Prostate gland (tissue), 2 donors: ENCODE measurements at regions not wholly inside any gene's neighbourhood (a gene's known extent, or its start where the extent isn't known, plus 50 kb on each side); places are given as distances from the start of the nearest gene placed in this dataset.

Source experiments
- DNase-seq: peaks from one replicate; pipeline ENCODE4 v3.0.0-alpha.2; 2019; ENCODE audit warnings: low spot score
- H3K27ac ChIP-seq, 2 donors: fragments of 200-600 bp; sonication (generic); 2 replicates each; pipeline ENCODE4 v1.5.1; 2017 to 2019
- H3K27me3 ChIP-seq: fragments of 200-600 bp; sonication (generic); replicated peaks from 2 replicates; pipeline ENCODE4 v1.5.1; 2019; ENCODE audit not compliant: insufficient read depth
- H3K36me3 ChIP-seq, 2 donors: fragments of 200-600 bp; sonication (generic); 1 replicate in 1 of 2; 2 replicates in 1 of 2; pipeline versions ENCODE4 v1.5.1 to v1.8.1; 2017 to 2019
- H3K4me1 ChIP-seq: fragments of 200-600 bp; sonication (generic); replicated peaks from 2 replicates; pipeline ENCODE4 v1.5.1; 2019
- H3K4me3 ChIP-seq, 2 donors: fragments of 200-600 bp; sonication (generic); 2 replicates each; pipeline ENCODE4 v1.5.1; 2017 to 2019
- H3K9me3 ChIP-seq: fragments of 200-600 bp; sonication (generic); 2 replicates; pipeline ENCODE4 v1.5.1; 2017
- CTCF ChIP-seq, 4 experiments: fragments of 200-600 bp in 2 of 4; fragments of 450-650 bp in 2 of 4; sonication (generic) in 2 of 4; IDR thresholded peaks; 1 replicate in 3 of 4; 2 replicates in 1 of 4; pipeline ENCODE4 v1.5.1; 2016 to 2019; ENCODE audit warnings: antibody characterized with exemption in 4 of 4, mild to moderate bottlenecking in 2 of 4, moderate library complexity in 2 of 4
- POLR2A ChIP-seq: fragments of 450-650 bp; IDR thresholded peaks from one replicate; pipeline ENCODE4 v1.6.1; 2016; ENCODE audit warnings: antibody characterized with exemption, mild to moderate bottlenecking
- POLR2AphosphoS5 ChIP-seq: sonication (generic); formaldehyde crosslinking; IDR thresholded peaks from one replicate; pipeline ENCODE4 v1.6.1; 2017; ENCODE audit warnings: antibody characterized with exemption
- WGBS: methylation state at CpG from one replicate; pipeline ENCODE4 v1.1.5; 2018; 5-methylcytosine and 5-hydroxymethylcytosine counted together
- intact Hi-C: fragments of 100-400 bp; cut with DNase I; formaldehyde crosslinking; loops from one replicate; pipeline ENCODE4 v1.14.2; 2022

- intact Hi-C loops: no loop called here
- Histone ChIP-seq H3K9me3 (no peaks in the 10 kb centered on the region), H3K27ac (no peak overlapping the region), H3K36me3 (no peaks in the 10 kb centered on the region), H3K4me1 (no peaks in the 10 kb centered on the region), H3K27me3 (no peaks in the 10 kb centered on the region), H3K4me3 (no peak overlapping the region)
- DNase-seq: no peak
- TF ChIP-seq POLR2AphosphoS5 (no peak), POLR2A (no peak), CTCF (IDR thresholded peaks at IDR 0.05) (no peak)
- WGBS: 85% methylated on average over 3 of the region's 3 CpGs
Measured at GRCh38 chr12:113655479-113655878, 183.8 kb upstream of the LHX5 start.

- no peak for DNase-seq
- WGBS: 71% methylated on average over 3 of the region's 3 CpGs
Measured at GRCh38 chr12:113651662-113652061, 180.0 kb upstream of the LHX5 start.

GRCh38 chr12:113650476-113650875 is 178.8 kb upstream of the LHX5 start:
- no peak for DNase-seq
- Histone ChIP-seq H3K4me1 (no peaks in the 10 kb centered on the region), H3K4me3 (no peak overlapping the region)

More at GRCh38 chr12:113651662-113652061, 180.0 kb upstream of the LHX5 start:
- no peak overlapping the region for H3K4me3 ChIP-seq
- H3K27ac ChIP-seq: no peak overlapping the region
- no peaks in the 10 kb centered on the region for H3K27me3 ChIP-seq
- intact Hi-C loops: no loop called here
- H3K9me3 ChIP-seq: no peaks in the 10 kb centered on the region
- TF ChIP-seq CTCF (IDR thresholded peaks at IDR 0.05) (no peak), POLR2A (no peak), POLR2AphosphoS5 (no peak)
- H3K4me1 ChIP-seq: no peaks in the 10 kb centered on the region
- H3K36me3 ChIP-seq: no peaks in the 10 kb centered on the region

GRCh38 chr12:113649256-113649830 is 177.7 kb upstream of the LHX5 start:
- no peak for TF ChIP-seq POLR2AphosphoS5
- TF ChIP-seq POLR2A: no peak
- no peak for TF ChIP-seq CTCF (IDR thresholded peaks at IDR 0.05)
- Histone ChIP-seq H3K36me3 (no peaks in the 10 kb centered on the region), H3K4me3 (no peak overlapping the region), H3K27ac (no peak overlapping the region), H3K4me1 (no peaks in the 10 kb centered on the region), H3K9me3 (no peaks in the 10 kb centered on the region), H3K27me3 (peaks cover 2% of the 10 kb centered on the region)
- intact Hi-C loops: no loop called here
- 57% methylated on average over 20 of the region's 20 CpGs for WGBS
- DNase-seq: no peak

More at GRCh38 chr12:113650476-113650875, 178.8 kb upstream of the LHX5 start:
- no peaks in the 10 kb centered on the region for H3K9me3 ChIP-seq
- H3K27ac ChIP-seq: no peak overlapping the region
- intact Hi-C loops: no loop called here
- WGBS: 52% methylated on average over 6 of the region's 6 CpGs
- H3K36me3 ChIP-seq: no peaks in the 10 kb centered on the region
- TF ChIP-seq POLR2AphosphoS5 (no peak), CTCF (IDR thresholded peaks at IDR 0.05) (no peak), POLR2A (no peak)
- H3K27me3 ChIP-seq: peaks cover under 1% of the 10 kb centered on the region

GRCh38 chr12:113647048-113647447 is 175.4 kb upstream of the LHX5 start:
- Histone ChIP-seq H3K27ac (no peak overlapping the region), H3K27me3 (peaks cover 2% of the 10 kb centered on the region), H3K36me3 (no peaks in the 10 kb centered on the region), H3K4me3 (no peak overlapping the region), H3K4me1 (no peaks in the 10 kb centered on the region), H3K9me3 (no peaks in the 10 kb centered on the region)
- TF ChIP-seq CTCF (IDR thresholded peaks at IDR 0.05): no peak
- TF ChIP-seq POLR2AphosphoS5: no peak
- TF ChIP-seq POLR2A: no peak
- 66% methylated on average over 4 of the region's 4 CpGs for WGBS
- DNase-seq: no peak
- intact Hi-C loops: no loop called here
